D721Med (cell line): ENCODE measurements at regions not wholly inside any gene's neighbourhood (a gene's known extent, or its start where the extent isn't known, plus 50 kb on each side); places are given as distances from the start of the nearest gene placed in this dataset.

Source experiments
- DNase-seq: peaks from one replicate; pipeline ENCODE4 v3.0.0; 2011; ENCODE audit warnings: low spot score; ENCODE audit not compliant: insufficient read length
- FAIRE-seq: peaks from 2 replicates; lab custom pipeline; 2011; peaks lifted over from hg19 to GRCh38; lab: Jason Lieb, UNC
- CTCF ChIP-seq: IDR thresholded peaks from 2 replicates; pipeline ENCODE4 v1.5.1; 2012; ENCODE audit warnings: mild to moderate bottlenecking, control low read depth; ENCODE audit not compliant: insufficient read depth; ENCODE audit errors: missing control alignments

- FAIRE-seq (no peak), DNase-seq (no peak)
- TF ChIP-seq CTCF = no peak
Observed at GRCh38 chr6:14207448-14207847, 89.9 kb downstream of the CD83 start.

GRCh38 chr6:14209000-14209399 is 91.4 kb downstream of the CD83 start:
- no peak for DNase-seq
- FAIRE-seq = no peak
- TF ChIP-seq CTCF = no peak

- no peak for FAIRE-seq
Observed at GRCh38 chr6:14210077-14210476, 92.5 kb downstream of the CD83 start.

GRCh38 chr6:14210663-14211561 is 93.3 kb downstream of the CD83 start:
- FAIRE-seq (no peak), DNase-seq (peak; percentile 93)
- peak; percentile 66 for TF ChIP-seq CTCF

More at GRCh38 chr6:14210077-14210476, 92.5 kb downstream of the CD83 start:
- DNase-seq = no peak
- no peak for TF ChIP-seq CTCF

GRCh38 chr6:14211562-14211942 is 94.0 kb downstream of the CD83 start:
- no peak for TF ChIP-seq CTCF
- FAIRE-seq (no peak), DNase-seq (no peak)

GRCh38 chr6:14212020-14212419 is 94.4 kb downstream of the CD83 start:
- TF ChIP-seq CTCF = no peak
- no peak for DNase-seq
- FAIRE-seq = no peak

- no peak for DNase-seq
- no peak for FAIRE-seq
- no peak for TF ChIP-seq CTCF
Observed at GRCh38 chr6:14212632-14213031, 95.1 kb downstream of the CD83 start.
